CD4-positive, alpha-beta memory T cell (primary cell): ENCODE measurements at regions not wholly inside any gene's neighbourhood (a gene's known extent, or its start where the extent isn't known, plus 50 kb on each side); places are given as distances from the start of the nearest gene placed in this dataset.

Experiments used
- CTCF ChIA-PET: fragments of 350-600 bp; sonication (Branson Sonifier 250); formaldehyde crosslinking; loops from one replicate; lab custom pipeline; 2021; ENCODE audit warnings: inconsistent platforms; ENCODE audit not compliant: partially characterized antibody; lab: Charles Lee
- POLR2A ChIA-PET: fragments of 350-600 bp; sonication (Branson Sonifier 250); formaldehyde crosslinking; loops from one replicate; lab custom pipeline; 2021; ENCODE audit not compliant: partially characterized antibody; lab: Charles Lee
- DNase-seq, 5 donors: peaks; one replicate each; pipeline versions ENCODE4 v3.0.0 to v3.0.0-alpha.2; 2020 to 2022; ENCODE audit warnings: mixed read lengths in 1 of 5
- H3K27ac ChIP-seq: one replicate; pipeline ENCODE4 v1.7.0; 2013; ENCODE audit warnings: low read depth, low read length
- H3K27me3 ChIP-seq: 2 replicates; pipeline ENCODE4 v1.7.0; 2013; ENCODE audit warnings: mild to moderate bottlenecking, low read length, moderate library complexity; ENCODE audit not compliant: insufficient read depth
- H3K36me3 ChIP-seq: 2 replicates; pipeline ENCODE4 v1.7.0; 2013; ENCODE audit warnings: mild to moderate bottlenecking, low read length, moderate library complexity; ENCODE audit not compliant: insufficient read depth
- H3K4me1 ChIP-seq: 2 replicates; pipeline ENCODE4 v1.7.0; 2013; ENCODE audit warnings: mild to moderate bottlenecking, low read length, moderate library complexity; ENCODE audit not compliant: insufficient read depth
- H3K4me3 ChIP-seq, 2 donors: one replicate each; pipeline ENCODE4 v1.7.0; 2013; ENCODE audit warnings: low read length in 2 of 2, mild to moderate bottlenecking in 1 of 2
- H3K9me3 ChIP-seq, 2 donors: one replicate each; pipeline ENCODE4 v1.7.0; 2013; ENCODE audit warnings: low read length in 2 of 2, control low read depth in 1 of 2; ENCODE audit not compliant: control insufficient read depth in 1 of 2
- H3K27ac Mint-ChIP-seq, 7 donors: one replicate each; pipeline ENCODE4 v1.8.0; 2020 to 2021; ENCODE audit warnings: mixed read lengths in 7 of 7, mild to moderate bottlenecking in 6 of 7, inconsistent platforms in 3 of 7, moderate library complexity in 3 of 7
- H3K27me3 Mint-ChIP-seq, 2 donors: one replicate each; pipeline ENCODE4 v1.8.0; 2020 to 2021; ENCODE audit warnings: mixed read lengths in 2 of 2
- H3K36me3 Mint-ChIP-seq, 2 donors: one replicate each; pipeline ENCODE4 v1.8.0; 2020 to 2021; ENCODE audit warnings: mixed read lengths in 2 of 2, inconsistent platforms in 1 of 2, mild to moderate bottlenecking in 1 of 2
- H3K4me1 Mint-ChIP-seq, 4 donors: one replicate each; pipeline ENCODE4 v1.8.0; 2020 to 2021; ENCODE audit warnings: mixed read lengths in 4 of 4, mild to moderate bottlenecking in 1 of 4
- H3K4me3 Mint-ChIP-seq, 8 donors: one replicate each; pipeline ENCODE4 v1.8.0; 2020 to 2021; ENCODE audit warnings: mixed read lengths in 8 of 8, mild to moderate bottlenecking in 7 of 8, moderate library complexity in 6 of 8, inconsistent platforms in 3 of 8
- H3K9me3 Mint-ChIP-seq, 8 donors: one replicate each; pipeline ENCODE4 v1.8.0; 2020 to 2021; ENCODE audit warnings: mixed read lengths in 8 of 8, mild to moderate bottlenecking in 5 of 8, inconsistent platforms in 3 of 8, moderate library complexity in 1 of 8
- intact Hi-C: fragments of 100-400 bp; cut with micrococcal nuclease; formaldehyde crosslinking; loops from one replicate; pipeline ENCODE4 v1.15.1; 2023

- Histone ChIP-seq H3K27ac (no peak overlapping the region), H3K36me3 (no peaks in the 10 kb centered on the region), H3K27me3 (no peaks in the 10 kb centered on the region), H3K9me3 (no peaks in the 10 kb centered on the region), H3K4me3 (no peak overlapping the region), H3K4me1 (no peaks in the 10 kb centered on the region)
- no peak for DNase-seq
- CTCF ChIA-PET, result no interaction called here
- Mint-ChIP-seq H3K27ac (no peak overlapping the region), H3K9me3 (peaks cover 1 to 26% (median 16%) of the 10 kb centered on the region in 8 donors), H3K4me1 (no peaks in the 10 kb centered on the region), H3K4me3 (no peak overlapping the region), H3K36me3 (no peaks in the 10 kb centered on the region), H3K27me3 (no peaks in the 10 kb centered on the region)
- intact Hi-C loops, result no loop called here
- POLR2A ChIA-PET, result no interaction called here
Observed at GRCh38 chr4:63563288-63564014, 845.8 kb downstream of the TECRL start.

DNA sequence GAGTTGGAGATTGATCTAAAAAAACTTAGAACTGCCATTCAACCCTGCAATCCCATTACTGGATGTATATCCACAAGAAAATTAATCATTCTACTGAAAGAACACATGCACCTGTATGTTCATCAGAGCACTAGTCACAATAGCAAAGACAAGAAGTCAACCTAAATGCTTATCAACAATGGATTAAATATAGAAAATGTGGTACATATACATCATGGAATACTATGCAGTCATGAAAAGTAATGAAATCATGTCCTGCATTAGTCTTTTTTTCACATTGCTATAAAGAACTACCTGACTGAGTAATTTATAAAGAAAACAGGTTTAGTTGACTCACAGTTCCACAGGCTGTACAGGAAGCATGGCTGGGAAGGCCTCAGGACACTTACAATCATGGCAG, 850.5 kb downstream of the TECRL start:
- H3K9me3 ChIP-seq, result no peaks in the 10 kb centered on the region
- Mint-ChIP-seq H3K36me3 (no peaks in the 10 kb centered on the region), H3K9me3 (peaks cover 3 to 20% (median 11%) of the 10 kb centered on the region in 8 donors), H3K4me1 (no peaks in the 10 kb centered on the region), H3K27me3 (no peaks in the 10 kb centered on the region), H3K27ac (no peak overlapping the region), H3K4me3 (no peak overlapping the region)
- H3K27me3 ChIP-seq, result no peaks in the 10 kb centered on the region
- H3K27ac ChIP-seq, result no peak overlapping the region
- POLR2A ChIA-PET, result no interaction called here
- H3K4me1 ChIP-seq, result no peaks in the 10 kb centered on the region
- H3K36me3 ChIP-seq, result no peaks in the 10 kb centered on the region
- intact Hi-C loops, result no loop called here
- H3K4me3 ChIP-seq, result no peak overlapping the region
- DNase-seq, result no peak
- CTCF ChIA-PET, result no interaction called here

DNA sequence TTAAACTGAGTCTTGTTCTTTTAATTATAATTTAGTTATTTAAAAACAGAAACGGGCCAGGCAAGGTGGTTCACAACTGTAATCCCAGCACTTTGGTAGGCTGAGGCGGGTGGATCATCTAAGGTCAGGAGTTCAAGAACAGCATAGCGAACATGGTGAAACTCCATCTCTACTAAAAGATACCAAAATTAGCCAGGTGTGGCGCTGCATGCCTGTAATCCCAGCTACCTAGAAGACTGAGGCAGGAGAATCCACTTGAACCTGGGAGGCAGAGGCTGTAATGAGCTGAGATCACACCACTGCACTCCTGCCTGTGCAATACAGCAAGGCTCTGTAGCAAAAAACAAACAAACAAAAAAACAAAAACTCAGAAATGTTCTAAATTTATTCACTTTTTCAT, 852.9 kb downstream of the TECRL start:
- Mint-ChIP-seq H3K9me3 (peaks cover 4 to 24% (median 14%) of the 10 kb centered on the region in 8 donors), H3K27me3 (no peaks in the 10 kb centered on the region), H3K36me3 (no peaks in the 10 kb centered on the region), H3K27ac (no peak overlapping the region), H3K4me1 (no peaks in the 10 kb centered on the region), H3K4me3 (no peak overlapping the region)
- Histone ChIP-seq H3K27ac (no peak overlapping the region), H3K4me1 (no peaks in the 10 kb centered on the region), H3K4me3 (no peak overlapping the region), H3K9me3 (no peaks in the 10 kb centered on the region), H3K27me3 (no peaks in the 10 kb centered on the region), H3K36me3 (no peaks in the 10 kb centered on the region)
- intact Hi-C loops, result no loop called here
- ChIA-PET CTCF (no interaction called here), POLR2A (no interaction called here)
- no peak for DNase-seq

DNA sequence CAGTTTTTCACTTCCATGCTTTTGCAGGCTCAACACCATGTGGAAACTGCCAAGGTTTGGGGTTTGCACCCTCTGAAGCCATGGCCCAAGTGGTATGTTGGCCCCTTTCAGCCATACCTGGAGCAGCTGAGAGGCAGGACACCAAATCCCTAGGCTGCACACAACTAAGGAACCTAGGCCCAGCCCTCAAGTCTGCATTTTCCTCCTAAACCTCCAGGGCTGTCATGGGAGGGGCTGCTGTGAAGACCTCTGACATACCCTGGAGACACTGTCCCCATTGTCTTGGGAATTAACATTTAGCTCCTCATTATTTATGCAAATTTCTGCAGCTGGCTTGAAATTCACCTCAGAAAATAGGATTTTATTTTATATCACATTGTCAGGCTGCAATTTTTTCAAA, 856.1 kb downstream of the TECRL start:
- H3K9me3 ChIP-seq, result no peaks in the 10 kb centered on the region
- no peak overlapping the region for H3K27ac ChIP-seq
- no peaks in the 10 kb centered on the region for H3K36me3 ChIP-seq
- Mint-ChIP-seq H3K36me3 (no peaks in the 10 kb centered on the region), H3K9me3 (peaks cover 4 to 23% (median 8%) of the 10 kb centered on the region in 8 donors), H3K4me1 (no peaks in the 10 kb centered on the region), H3K27ac (no peak overlapping the region), H3K27me3 (no peaks in the 10 kb centered on the region), H3K4me3 (no peak overlapping the region)
- intact Hi-C loops, result no loop called here
- H3K4me1 ChIP-seq, result no peaks in the 10 kb centered on the region
- no peak overlapping the region for H3K4me3 ChIP-seq
- POLR2A ChIA-PET, result no interaction called here
- DNase-seq, result no peak
- no peaks in the 10 kb centered on the region for H3K27me3 ChIP-seq
- CTCF ChIA-PET, result no interaction called here

DNA sequence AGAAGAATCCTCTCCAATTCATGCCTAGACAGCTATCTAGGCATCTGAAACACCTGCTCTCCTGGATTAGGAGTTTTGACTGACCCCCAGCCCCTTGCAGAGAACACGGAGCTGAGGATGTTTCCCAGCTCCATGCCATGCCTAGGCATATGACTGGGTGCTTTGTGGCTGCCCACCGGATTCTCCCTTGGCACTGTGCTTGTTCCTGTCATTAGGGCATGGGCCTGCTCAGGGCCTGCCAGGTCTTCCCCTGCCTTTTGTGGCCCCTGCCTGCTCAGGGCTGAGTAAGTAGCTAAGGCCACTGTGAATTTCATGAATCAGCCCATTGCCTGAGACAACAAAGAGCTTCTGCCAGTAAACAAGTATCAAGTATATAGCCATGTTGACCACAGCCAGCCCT, 867.4 kb downstream of the TECRL start:
- no peak overlapping the region for H3K4me3 Mint-ChIP-seq
- Histone ChIP-seq H3K27ac (no peak overlapping the region), H3K36me3 (no peaks in the 10 kb centered on the region), H3K9me3 (peaks cover 0 to 6% of the 10 kb centered on the region in 2 donors), H3K4me3 (no peak overlapping the region), H3K27me3 (no peaks in the 10 kb centered on the region), H3K4me1 (no peaks in the 10 kb centered on the region)
- no peaks in the 10 kb centered on the region for H3K27me3 Mint-ChIP-seq
- H3K36me3 Mint-ChIP-seq, result no peaks in the 10 kb centered on the region
- ChIA-PET CTCF (no interaction called here), POLR2A (no interaction called here)
- DNase-seq, result no peak
- H3K27ac Mint-ChIP-seq, result no peak overlapping the region
- H3K9me3 Mint-ChIP-seq, result peaks cover 4 to 13% (median 10%) of the 10 kb centered on the region in 8 donors
- H3K4me1 Mint-ChIP-seq, result no peaks in the 10 kb centered on the region
- intact Hi-C loops, result no loop called here

DNA sequence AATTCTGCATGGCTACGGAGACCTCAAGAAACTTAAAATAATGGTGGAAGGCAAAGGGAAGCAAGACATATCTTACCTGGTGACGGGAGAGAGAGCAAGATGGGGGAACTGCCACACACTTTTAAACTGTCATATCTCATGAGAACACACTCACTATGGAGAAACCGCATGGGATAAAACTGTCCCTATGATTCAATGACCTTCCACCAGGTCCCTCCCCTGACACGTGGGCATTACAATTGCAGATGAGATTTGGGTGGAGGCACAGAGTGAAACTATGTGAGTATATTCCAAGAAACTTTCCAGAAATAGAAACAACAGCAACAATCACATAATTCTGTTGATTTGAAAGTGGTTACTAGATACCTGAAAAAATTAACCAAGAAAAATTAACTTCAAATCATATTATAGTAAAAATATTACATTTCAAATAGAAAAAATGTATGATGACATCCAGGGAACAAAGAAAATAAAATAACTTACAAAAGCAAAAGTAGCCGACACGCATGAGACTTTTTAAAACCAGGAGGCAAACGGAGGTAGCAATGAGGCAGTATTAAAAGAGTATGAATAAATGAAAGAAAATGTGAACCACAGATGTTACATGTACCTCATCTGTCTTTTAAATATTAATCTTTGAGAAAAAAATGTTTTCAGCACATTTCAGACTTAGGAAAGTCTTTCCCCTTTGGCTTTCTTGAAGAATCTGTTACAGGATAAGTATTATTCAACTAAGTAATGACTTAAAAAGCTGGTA, 879.5 kb downstream of the TECRL start:
- no peaks in the 10 kb centered on the region for H3K27me3 ChIP-seq
- no peaks in the 10 kb centered on the region for H3K9me3 ChIP-seq
- Mint-ChIP-seq H3K4me1 (no peaks in the 10 kb centered on the region), H3K27me3 (no peaks in the 10 kb centered on the region), H3K36me3 (no peaks in the 10 kb centered on the region), H3K4me3 (no peak overlapping the region), H3K9me3 (peaks cover 0 to 10% (median 2%) of the 10 kb centered on the region in 8 donors), H3K27ac (no peak overlapping the region)
- intact Hi-C loops, result no loop called here
- H3K27ac ChIP-seq, result no peak overlapping the region
- POLR2A ChIA-PET, result no interaction called here
- CTCF ChIA-PET, result no interaction called here
- no peak for DNase-seq
- no peak overlapping the region for H3K4me3 ChIP-seq
- H3K36me3 ChIP-seq, result no peaks in the 10 kb centered on the region
- H3K4me1 ChIP-seq, result no peaks in the 10 kb centered on the region

- H3K9me3 ChIP-seq, result no peaks in the 10 kb centered on the region
- no peak overlapping the region for H3K4me3 Mint-ChIP-seq
- ChIA-PET CTCF (no interaction called here), POLR2A (no interaction called here)
- no peak for DNase-seq
- H3K9me3 Mint-ChIP-seq, result peaks cover 0 to 10% (median 2%) of the 10 kb centered on the region in 8 donors
- no peaks in the 10 kb centered on the region for H3K27me3 Mint-ChIP-seq
- no peaks in the 10 kb centered on the region for H3K36me3 Mint-ChIP-seq
- H3K27ac ChIP-seq, result no peak overlapping the region
- no peaks in the 10 kb centered on the region for H3K4me1 Mint-ChIP-seq
- H3K27ac Mint-ChIP-seq, result no peak overlapping the region
- no peaks in the 10 kb centered on the region for H3K27me3 ChIP-seq
- no peaks in the 10 kb centered on the region for H3K36me3 ChIP-seq
- H3K4me3 ChIP-seq, result no peak overlapping the region
- H3K4me1 ChIP-seq, result no peaks in the 10 kb centered on the region
- intact Hi-C loops, result no loop called here
Observed at GRCh38 chr4:63528256-63528991, 880.8 kb downstream of the TECRL start.
